GM21423 (cell line): ENCODE measurements at regions not wholly inside any gene's neighbourhood (a gene's known extent, or its start where the extent isn't known, plus 50 kb on each side); places are given as distances from the start of the nearest gene placed in this dataset.
"Not testable (repeated sequence)": the region's sequence is repeated elsewhere in the genome, so short reads cannot be mapped to it uniquely, and the experiment has no call there.

Experiments
- ATAC-seq: cut with Tn5 transposase; IDR thresholded peaks from one replicate; pipeline ENCODE4 v1.9.1; 2021; ENCODE audit warnings: mild to moderate bottlenecking, moderate library complexity; ENCODE audit not compliant: unreplicated experiment

- ATAC-seq = no peak
Observed at GRCh38 chr14:39734306-39734705, 302.1 kb upstream of the FBXO33 start.

- ATAC-seq = peak; percentile 78
Observed at GRCh38 chr14:39733741-39734140, 301.5 kb upstream of the FBXO33 start.

DNA sequence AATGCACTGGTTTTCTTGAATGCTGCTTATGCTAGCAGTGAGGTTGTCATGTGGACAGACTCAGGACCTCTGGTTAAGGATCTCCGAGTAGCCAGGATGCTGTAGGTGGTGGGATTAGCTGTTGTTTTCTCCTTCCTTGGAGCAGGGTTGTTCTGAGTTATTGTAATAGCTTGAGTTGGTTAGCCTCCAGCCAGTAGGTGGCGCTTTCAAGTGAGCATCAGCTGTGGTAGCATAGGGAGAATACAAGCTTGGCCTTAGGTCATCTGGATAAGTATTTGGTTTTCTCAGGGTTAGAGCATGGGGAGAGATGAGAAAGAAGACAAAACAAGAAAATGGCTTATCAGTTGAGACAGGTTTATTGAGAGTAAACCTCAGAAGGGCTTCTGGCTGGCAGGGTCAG lies 299.7 kb upstream of the FBXO33 start:
- peak; percentile 51 for ATAC-seq

DNA sequence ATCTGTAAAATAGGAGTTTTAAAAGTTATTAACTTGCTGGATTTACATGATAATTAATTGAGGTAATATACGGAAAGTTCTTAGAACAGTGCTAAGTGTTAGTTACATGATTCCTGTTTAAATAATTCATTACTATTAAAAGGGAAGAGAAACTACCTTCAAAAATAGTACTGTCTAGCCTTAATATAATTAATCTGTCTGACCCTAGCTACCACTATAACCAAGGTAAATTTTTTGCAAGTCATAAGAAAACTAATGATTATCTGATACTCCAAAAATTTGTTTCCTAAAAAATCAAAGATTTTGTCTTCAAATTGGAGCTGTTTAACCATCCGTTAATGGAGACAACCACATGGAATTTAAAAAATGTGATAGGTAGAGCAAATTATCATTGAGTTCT lies 294.3 kb upstream of the FBXO33 start:
- ATAC-seq = no peak

DNA sequence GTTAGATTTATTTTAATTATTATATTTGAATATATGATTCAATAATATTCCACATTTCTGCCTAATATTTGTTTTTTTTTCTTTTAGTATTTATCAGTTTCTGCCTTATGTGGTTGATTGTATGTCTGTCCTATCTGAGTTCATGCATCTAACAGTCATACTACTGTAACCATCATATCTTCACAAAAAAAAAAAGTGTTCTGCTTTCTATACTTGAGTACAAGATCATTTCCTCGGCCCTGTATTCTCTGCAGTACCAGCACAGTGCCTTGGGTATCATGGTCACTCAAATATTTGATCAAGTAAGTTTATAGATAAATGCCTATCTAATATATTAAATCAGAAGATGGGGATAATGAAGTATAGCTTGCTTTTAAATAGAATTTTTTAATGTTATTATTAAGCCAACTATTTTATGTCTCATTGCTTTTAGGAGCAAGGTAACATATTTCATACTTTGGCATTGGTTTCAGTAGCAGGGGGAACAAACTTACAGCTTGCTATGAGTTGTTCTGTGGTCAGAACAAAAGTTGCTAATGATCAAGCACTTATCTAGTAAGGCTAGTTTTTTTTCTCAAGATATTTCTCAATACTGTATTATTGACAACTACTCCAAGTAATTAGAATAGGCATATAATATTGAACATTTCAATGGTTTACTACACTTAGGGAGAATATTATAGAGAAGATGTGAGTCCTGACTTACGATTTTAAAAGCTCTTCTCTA lies 290.5 kb upstream of the FBXO33 start:
- no peak for ATAC-seq

GRCh38 chr14:39716987-39717570 lies 284.8 kb upstream of the FBXO33 start:
- no peak for ATAC-seq

DNA sequence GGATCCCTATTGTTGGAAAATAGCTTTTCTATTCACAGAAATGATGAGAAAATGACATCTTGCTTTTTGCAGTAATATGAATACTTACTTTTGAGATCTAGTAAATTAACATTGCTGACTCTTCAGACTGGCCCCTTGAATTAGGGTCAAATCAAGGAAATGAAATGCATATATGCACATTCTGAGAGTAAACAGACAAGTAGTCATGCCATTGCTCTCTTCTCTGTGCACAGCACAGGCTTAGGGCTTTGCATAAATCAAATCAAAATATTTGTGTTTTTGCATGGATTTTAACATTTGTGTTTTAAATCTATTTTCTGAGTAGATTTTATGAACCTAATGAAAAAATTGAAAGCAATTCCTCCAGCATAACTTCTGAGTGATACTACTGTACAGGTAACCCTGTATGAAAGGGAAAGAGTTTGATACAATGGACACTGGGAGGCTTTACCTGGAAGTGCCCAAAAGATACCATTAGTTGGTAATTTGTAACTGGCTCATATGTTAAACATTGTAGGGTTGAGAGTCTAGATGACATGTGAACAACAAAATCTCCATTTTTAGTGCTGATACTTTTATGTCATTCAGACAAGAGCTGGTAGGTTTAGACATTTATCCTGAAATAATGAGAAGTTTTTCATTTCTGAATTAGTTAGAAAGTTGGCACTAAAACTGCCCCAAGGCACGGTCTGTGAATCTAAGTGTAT lies 280.2 kb upstream of the FBXO33 start:
- no peak for ATAC-seq

DNA sequence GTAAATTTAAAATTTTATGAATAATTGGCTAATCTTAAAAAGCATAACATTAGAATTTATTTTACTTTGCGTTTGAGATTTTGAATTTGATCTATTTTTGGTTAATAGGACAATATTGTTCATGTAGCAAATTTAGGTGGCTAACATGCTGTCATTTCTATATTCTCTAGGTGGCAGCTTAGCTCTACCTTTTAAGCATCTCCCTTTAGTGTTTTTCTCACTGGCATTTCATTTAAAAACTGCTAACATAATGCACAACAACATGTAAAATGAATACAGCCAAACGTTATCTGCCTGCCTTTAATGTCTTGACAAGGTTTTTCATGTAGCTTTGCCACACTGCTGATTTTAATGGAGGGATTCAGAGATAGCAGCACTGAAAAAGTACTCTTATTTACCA lies 272.4 kb upstream of the FBXO33 start:
- ATAC-seq = no peak

DNA sequence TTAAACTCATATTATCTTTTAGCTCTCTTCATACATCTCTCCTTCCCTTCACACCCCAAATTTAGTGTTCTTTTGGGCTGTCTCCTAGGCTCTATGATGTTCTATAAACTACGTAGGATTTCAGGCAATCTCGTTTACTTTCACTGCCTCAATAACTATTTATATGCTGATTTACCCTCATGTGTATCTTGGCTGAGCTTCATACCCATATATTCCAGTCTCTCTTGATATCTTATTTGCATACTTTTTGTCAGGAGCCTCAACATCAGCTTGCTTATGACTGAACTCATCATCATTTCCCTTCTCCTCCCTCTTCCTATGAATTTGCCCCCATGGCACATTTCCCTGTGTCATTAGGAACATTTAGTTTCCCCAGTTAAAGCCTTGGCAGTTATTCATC lies 262.1 kb upstream of the FBXO33 start:
- no peak for ATAC-seq

DNA sequence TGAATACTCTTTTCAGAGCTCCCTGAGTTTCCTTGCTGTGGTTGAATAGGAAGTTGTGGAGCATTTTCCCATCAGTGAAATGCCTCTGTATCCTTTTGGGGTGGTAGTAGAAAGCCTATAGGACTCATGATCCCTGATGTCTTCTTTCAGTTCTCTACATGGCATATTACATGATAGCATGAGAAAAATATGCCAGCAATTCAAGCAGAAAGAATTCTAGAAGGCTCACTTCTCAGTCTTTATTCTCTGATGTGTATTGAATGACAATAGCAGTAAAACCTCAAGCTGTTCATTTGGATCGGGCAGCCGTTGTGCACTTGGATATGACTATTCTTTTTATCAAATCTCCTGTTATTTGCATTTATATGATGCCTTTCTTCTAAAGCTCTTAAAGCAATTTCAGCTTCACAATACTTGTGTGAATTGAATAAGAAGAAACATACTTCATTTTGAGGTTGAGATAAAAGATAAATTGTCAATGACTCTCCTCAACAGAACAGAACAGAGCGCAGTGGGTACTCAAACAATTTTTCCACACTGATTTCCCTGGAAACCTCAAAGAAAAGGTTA lies 251.5 kb upstream of the FBXO33 start:
- ATAC-seq = no peak

- ATAC-seq = no peak
Observed at GRCh38 chr14:39682582-39682981, 250.3 kb upstream of the FBXO33 start.

DNA sequence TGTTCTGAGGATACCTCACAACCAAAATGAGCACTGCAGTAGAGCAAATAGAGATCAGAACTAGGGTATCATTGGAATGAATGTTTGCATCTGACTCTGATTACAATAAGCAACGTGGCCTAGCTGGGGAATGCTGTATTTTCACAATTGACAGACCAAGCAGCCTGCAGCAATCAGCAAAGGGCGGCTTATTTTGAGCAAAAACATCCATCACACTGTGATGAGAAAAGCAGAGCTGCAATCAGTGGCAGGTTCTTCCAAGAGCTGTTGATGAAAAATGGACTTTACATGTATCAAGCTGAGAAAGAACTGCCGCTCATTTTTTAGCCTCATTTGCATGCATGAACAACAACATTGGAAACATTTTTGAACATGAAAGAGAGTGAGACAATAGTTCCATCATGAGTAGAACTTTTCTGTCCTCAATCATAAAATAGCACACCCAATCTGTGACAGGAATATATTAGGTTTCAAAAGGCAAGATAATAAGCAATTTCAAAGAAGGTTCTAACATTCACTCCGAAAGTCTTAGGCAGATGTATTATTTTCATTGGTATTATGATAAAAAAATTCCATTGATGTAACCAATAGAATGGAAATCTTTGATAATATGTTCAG lies 249.7 kb upstream of the FBXO33 start:
- ATAC-seq = no peak

DNA sequence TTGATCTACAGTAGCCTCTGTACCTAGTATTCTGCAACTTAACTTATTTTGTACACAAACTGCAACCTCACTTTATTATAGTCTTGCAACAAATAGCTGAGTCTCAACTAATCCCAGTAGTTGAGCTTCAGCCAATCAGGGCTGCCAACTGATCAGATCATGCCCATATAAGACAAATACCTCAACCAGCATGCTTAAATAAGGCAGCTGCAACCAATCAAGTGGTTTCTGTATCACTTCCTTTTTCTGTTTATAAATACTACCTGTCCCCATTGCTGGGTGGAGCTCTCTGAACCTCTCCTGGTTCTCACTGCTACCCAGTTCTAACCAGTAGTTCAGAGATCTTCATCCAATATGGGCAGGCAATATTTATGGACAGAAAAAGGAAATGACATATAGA lies 248.5 kb upstream of the FBXO33 start:
- peak; percentile 73 for ATAC-seq

GRCh38 chr14:39673734-39674133 lies 241.5 kb upstream of the FBXO33 start:
- no peak for ATAC-seq

DNA sequence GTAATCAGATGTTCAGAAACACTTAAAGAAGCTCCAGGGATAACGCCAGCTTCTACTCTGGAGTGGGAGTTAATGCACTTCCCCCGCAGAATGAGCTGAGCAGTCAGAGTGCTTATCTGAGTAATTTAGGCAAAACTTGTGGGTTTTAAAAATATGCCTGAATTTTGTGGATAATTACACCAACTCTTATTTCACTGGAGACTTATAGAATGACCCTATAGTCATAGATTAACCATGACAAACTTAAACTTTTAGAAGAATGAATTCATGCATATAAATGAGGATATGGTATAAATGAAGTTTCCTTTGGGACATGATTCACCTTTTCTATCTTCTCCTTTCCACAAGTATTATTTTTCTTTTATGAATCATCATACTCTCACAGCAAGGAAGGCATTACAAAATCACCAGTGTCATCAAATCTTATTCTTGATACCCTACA lies 241.1 kb upstream of the FBXO33 start:
- ATAC-seq = no peak

GRCh38 chr14:39668449-39668848 lies 236.2 kb upstream of the FBXO33 start:
- ATAC-seq = no peak

DNA sequence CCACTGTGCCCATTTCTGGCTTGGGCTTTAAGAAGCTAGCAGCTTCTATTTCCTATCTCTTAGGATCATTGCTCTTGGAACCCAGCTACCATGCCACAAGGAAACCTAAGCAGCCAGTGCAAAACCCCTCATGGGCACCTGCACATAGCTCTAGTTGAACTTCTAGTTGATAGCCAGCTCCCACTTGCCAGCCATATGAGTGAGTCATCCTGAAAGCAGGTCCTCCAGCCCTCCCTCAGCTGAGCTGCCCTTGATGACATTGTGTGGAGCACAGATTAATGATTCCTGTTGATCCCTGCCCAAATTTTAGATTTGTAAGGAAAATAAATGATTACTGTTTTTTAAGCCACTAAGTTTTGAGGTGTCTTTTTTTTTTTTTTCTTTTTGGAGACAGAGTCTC lies 234.2 kb upstream of the FBXO33 start:
- ATAC-seq = no peak

GRCh38 chr14:39665075-39665475 lies 232.8 kb upstream of the FBXO33 start:
- ATAC-seq = no peak

DNA sequence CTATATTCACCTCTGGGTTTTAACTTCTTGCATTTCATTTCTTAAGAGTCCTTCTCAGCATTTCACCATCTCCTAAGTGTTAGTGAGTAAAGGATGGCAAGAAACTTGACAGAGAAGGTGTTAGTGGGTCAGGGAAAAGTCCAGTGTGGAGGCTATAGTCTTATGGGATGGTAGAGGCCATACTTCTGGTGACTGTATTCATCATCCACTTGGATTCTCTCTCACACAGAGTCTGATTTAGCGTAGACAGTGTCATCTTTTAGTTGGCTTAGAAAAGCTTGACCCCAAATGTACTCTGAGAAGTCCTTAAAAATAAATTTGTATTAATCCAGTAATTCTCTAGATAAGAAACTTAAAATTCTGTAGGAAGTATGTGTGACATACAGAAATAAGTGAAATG lies 232.4 kb upstream of the FBXO33 start:
- no peak for ATAC-seq

DNA sequence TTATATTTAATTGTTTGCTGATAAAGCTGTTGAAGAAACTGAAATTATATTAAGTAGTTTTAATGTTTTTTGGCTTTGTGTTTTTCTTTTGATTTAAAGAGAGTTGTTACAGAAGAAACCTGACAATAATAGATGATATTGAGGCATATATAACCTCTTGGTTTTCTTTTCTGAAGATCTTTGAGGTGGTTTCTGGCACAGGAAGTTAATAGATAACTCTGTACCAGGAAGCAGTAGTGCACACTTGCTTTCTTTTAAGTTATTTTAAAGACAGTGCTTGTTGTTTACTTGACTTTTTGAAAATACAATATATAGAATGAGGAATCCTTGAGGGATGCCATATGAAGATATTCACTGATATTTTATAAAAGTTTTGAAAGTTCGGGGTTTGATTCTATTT lies 209.0 kb upstream of the FBXO33 start:
- peak; percentile 83 for ATAC-seq

GRCh38 chr14:39639009-39639408 lies 206.8 kb upstream of the FBXO33 start:
- ATAC-seq = not testable (repeated sequence)
